Coronary artery (tissue), 2 donors: ENCODE measurements at regions not wholly inside any gene's neighbourhood (a gene's known extent, or its start where the extent isn't known, plus 50 kb on each side); places are given as distances from the start of the nearest gene placed in this dataset.

Experiments
- DNase-seq: peaks from one replicate; pipeline ENCODE4 v3.0.0-alpha.2; 2017; ENCODE audit warnings: low spot score
- H3K27ac ChIP-seq, 2 donors: fragments of 200-600 bp; sonication (generic); one replicate each; pipeline ENCODE4 v1.5.1; 2016 to 2019
- H3K4me3 ChIP-seq: fragments of 200-600 bp; sonication (generic); 2 replicates; pipeline ENCODE4 v1.5.1; 2016; ENCODE audit warnings: mild to moderate bottlenecking, moderate library complexity
- CTCF ChIP-seq: fragments of 200-600 bp; sonication (generic); IDR thresholded peaks from one replicate; pipeline ENCODE4 v1.5.1; 2019; ENCODE audit warnings: antibody characterized with exemption

GRCh38 chr17:33580215-33580614 is 287.1 kb upstream of the ASIC2 start:
- DNase-seq: no peak
- no peak for TF ChIP-seq CTCF
- H3K4me3 ChIP-seq: no peak overlapping the region
- no peak overlapping the region for H3K27ac ChIP-seq

- no peak for DNase-seq
- no peak overlapping the region for H3K4me3 ChIP-seq
- no peak for TF ChIP-seq CTCF
- H3K27ac ChIP-seq: no peak overlapping the region
Observed at GRCh38 chr17:33582661-33583060, 289.6 kb upstream of the ASIC2 start.

- Histone ChIP-seq H3K27ac (no peak overlapping the region), H3K4me3 (no peak overlapping the region)
- TF ChIP-seq CTCF: no peak
- DNase-seq: no peak
Observed at GRCh38 chr17:33583518-33584417, 290.7 kb upstream of the ASIC2 start.

GRCh38 chr17:33593991-33594390 is 300.9 kb upstream of the ASIC2 start:
- H3K27ac ChIP-seq: no peak overlapping the region
- no peak overlapping the region for H3K4me3 ChIP-seq
- TF ChIP-seq CTCF: no peak
- no peak for DNase-seq

GRCh38 chr17:33595828-33596227 is 302.7 kb upstream of the ASIC2 start:
- Histone ChIP-seq H3K27ac (no peak overlapping the region), H3K4me3 (no peak overlapping the region)
- no peak for DNase-seq
- no peak for TF ChIP-seq CTCF

- DNase-seq: no peak
- H3K4me3 ChIP-seq: no peak overlapping the region
- no peak for TF ChIP-seq CTCF
- H3K27ac ChIP-seq: no peak overlapping the region
Observed at GRCh38 chr17:33596899-33597298, 303.8 kb upstream of the ASIC2 start.

GRCh38 chr17:33598797-33599196 is 305.7 kb upstream of the ASIC2 start:
- DNase-seq: no peak
- Histone ChIP-seq H3K27ac (no peak overlapping the region), H3K4me3 (no peak overlapping the region)
- TF ChIP-seq CTCF: no peak
